ENCODE measurements at regions not wholly inside any gene's neighbourhood (a gene's known extent, or its start where the extent isn't known, plus 50 kb on each side); places are given as distances from the start of the nearest gene placed in this dataset.
A peak's percentile ranks its signal among the peaks of the same experiment; 100 is the strongest.
"Not testable (repeated sequence)": the region's sequence is repeated elsewhere in the genome, so short reads cannot be mapped to it uniquely, and the experiment has no call there.

GRCh38 chr22:25488244-25489020, 76.0 kb upstream of the GRK3 start:
- intact Hi-C loops (cut with DNase I): no loop called here
- peak; percentile 69 for ATAC-seq
- DNase-seq (ENCODE audit: missing footprints): no peak

DNA sequence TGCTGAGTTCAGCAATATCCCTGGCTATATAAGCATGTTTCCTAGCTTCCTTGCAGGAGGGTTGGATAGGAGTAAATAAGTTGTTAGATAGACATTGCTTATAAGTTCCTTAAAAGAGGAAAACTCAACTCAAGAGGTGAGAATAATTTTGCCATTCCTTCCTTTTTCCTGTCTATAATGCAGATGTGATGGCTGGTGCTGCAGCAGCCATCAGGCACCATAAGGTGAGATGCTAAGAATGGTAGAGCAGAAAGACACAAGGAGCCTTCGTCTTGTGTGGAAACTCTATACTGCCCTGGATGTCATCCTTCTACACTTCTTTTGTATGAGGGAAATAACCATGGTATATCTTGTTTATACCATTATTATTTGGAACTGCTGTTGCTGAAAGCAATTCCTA, 74.5 kb upstream of the GRK3 start:
- ATAC-seq (no peak), DNase-seq (ENCODE audit: missing footprints) (no peak)
- intact Hi-C loops (cut with DNase I): no loop called here

- intact Hi-C loops (cut with DNase I): no loop called here
- no peak for ATAC-seq
- no peak for DNase-seq (ENCODE audit: missing footprints)
These were observed 73.6 kb upstream of the GRK3 start for GRCh38 chr22:25490896-25491295.

- intact Hi-C loops (cut with DNase I): no loop called here
- no peak for ATAC-seq
These were observed 72.3 kb upstream of the GRK3 start for GRCh38 chr22:25492162-25492561.

GRCh38 chr22:25492841-25493734, 71.4 kb upstream of the GRK3 start:
- ATAC-seq (no peak), DNase-seq (ENCODE audit: missing footprints) (no peak)
- intact Hi-C loops (cut with DNase I): no loop called here

More at GRCh38 chr22:25492162-25492561, 72.3 kb upstream of the GRK3 start:
- DNase-seq (ENCODE audit: missing footprints): no peak

DNA sequence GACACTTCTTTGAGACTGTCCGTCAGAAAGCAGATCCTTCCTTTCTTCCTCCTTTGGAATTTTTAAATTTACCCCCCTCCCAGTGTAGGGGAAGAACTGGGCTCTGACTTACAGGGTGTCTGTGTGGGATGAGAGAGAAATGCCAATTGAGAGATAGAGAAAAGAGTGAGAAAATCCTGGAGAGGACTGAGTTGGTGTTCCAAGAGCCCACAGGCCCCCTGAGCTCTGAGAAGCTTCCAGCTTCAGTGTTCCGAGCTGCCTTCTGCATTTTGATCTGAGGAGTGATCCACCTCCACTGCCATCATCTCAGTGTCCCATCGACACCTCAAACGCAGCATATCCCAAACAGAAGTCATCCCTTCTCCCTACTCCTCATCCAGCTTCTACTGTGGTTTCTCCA, 70.7 kb upstream of the GRK3 start:
- DNase-seq (ENCODE audit: missing footprints): no peak

DNA sequence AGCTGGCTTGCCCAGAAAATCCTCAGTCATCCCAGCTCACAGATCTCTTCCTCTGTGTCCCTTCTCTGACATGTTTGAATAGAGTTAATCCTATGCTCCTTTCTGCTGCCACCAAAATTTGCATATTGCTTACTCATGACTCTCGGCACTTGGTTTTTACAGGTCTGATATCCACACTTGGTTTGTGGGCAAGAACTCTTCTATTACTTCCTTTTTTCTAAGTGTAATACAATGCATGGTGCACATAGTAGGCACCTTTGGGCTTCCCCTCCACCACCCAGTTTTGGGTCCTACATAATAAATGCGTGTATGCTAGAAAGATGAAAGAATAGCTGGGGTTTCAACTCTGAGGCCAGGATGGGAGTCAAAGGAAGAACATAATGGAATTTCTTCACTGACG, 69.7 kb upstream of the GRK3 start:
- ATAC-seq (no peak), DNase-seq (ENCODE audit: missing footprints) (no peak)
- intact Hi-C loops (cut with DNase I): no loop called here

More for the DNA sequence above, 70.7 kb upstream of the GRK3 start:
- intact Hi-C loops (cut with DNase I): no loop called here
- ATAC-seq: no peak

GRCh38 chr22:25495285-25495684, 69.2 kb upstream of the GRK3 start:
- DNase-seq (ENCODE audit: missing footprints) (no peak), ATAC-seq (no peak)
- intact Hi-C loops (cut with DNase I): no loop called here

DNA sequence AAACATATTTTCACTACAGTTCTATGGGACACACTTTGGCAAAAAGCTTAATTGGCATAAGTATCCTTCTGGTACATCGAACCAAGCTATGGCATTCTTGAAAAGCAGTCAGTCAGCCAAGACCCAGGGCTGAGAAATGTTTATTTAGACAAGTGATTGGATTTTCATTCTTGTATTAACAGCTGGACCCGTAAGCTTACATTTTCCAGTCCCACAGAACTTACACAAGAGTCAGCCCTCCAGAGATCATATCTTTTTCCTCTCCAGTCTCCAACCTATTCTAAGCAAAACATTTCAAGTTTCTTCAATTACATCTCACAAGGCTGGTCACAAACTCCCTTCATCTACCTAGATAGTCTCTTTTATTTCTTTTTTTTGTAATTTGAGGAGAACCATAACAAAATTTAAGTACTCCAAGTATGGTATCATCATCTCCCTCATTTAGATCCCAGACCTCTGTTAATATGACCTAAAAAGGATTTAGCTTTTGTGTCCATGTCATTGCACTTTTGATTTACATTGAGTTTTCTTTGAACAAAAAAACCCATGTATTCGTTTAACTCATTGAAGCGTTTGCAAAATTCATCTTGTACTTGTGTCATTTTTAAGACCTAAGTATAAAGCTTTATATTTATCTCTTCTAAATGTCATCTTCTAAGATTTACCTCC, 67.9 kb upstream of the GRK3 start:
- no peak for ATAC-seq
- intact Hi-C loops (cut with DNase I): no loop called here
- DNase-seq (ENCODE audit: missing footprints): no peak

GRCh38 chr22:25497181-25497641, 67.3 kb upstream of the GRK3 start:
- DNase-seq (ENCODE audit: missing footprints) (no peak), ATAC-seq (peak; percentile 31)
- intact Hi-C loops (cut with DNase I): no loop called here

GRCh38 chr22:25497716-25498115, 66.8 kb upstream of the GRK3 start:
- ATAC-seq (no peak), DNase-seq (ENCODE audit: missing footprints) (no peak)
- intact Hi-C loops (cut with DNase I): no loop called here

GRCh38 chr22:25500671-25501070, 63.8 kb upstream of the GRK3 start:
- intact Hi-C loops (cut with DNase I); DNase-seq (ENCODE audit: missing footprints); ATAC-seq: not testable (repeated sequence)

DNA sequence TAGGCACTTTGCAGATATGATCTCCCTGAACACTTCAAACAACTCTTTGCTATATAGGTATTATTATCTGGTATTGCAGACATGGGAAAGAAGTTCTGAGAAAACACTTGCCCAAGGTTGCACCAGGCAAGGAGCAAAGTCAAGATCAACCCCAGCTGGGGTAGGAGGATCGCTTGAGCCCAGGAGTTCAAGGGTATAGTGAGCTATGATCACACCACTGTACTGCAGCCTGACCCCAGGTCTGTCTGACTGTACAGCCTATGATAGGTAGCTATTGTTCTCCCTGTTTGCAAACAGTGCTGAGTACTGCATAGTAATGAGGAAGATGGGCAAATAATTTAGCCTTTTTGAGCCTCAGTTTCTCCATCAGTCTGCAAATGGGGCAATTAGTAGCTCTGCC, 60.5 kb upstream of the GRK3 start:
- DNase-seq (ENCODE audit: missing footprints); intact Hi-C loops (cut with DNase I); ATAC-seq: not testable (repeated sequence)

- ATAC-seq (no peak), DNase-seq (ENCODE audit: missing footprints) (no peak)
- intact Hi-C loops (cut with DNase I): no loop called here
These were observed 56.3 kb upstream of the GRK3 start for GRCh38 chr22:25508161-25508560.

GRCh38 chr22:25508761-25509321, 55.6 kb upstream of the GRK3 start:
- ATAC-seq (no peak), DNase-seq (ENCODE audit: missing footprints) (no peak)
- intact Hi-C loops (cut with DNase I): no loop called here

DNA sequence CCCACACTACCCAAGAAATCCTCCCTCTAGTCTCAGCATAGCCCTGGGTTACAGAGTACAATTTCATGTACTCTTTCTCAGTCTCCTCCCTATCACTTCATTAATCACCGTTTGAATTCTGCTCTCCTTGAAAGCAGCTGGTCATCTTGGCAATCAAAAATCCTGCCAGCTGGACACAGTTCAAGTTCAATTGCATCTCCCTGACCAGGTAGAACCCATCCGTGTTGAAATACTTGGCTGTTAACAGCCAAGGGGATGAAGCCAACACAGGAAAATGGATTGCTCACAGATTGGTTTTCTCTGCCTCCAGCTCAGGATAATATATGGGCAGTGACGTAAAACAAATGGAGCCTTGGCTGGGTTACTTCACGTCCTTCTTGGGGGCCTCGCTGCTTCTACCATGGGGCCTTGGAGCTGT, 55.1 kb upstream of the GRK3 start:
- DNase-seq (ENCODE audit: missing footprints) (no peak), ATAC-seq (no peak)
- intact Hi-C loops (cut with DNase I): no loop called here

DNA sequence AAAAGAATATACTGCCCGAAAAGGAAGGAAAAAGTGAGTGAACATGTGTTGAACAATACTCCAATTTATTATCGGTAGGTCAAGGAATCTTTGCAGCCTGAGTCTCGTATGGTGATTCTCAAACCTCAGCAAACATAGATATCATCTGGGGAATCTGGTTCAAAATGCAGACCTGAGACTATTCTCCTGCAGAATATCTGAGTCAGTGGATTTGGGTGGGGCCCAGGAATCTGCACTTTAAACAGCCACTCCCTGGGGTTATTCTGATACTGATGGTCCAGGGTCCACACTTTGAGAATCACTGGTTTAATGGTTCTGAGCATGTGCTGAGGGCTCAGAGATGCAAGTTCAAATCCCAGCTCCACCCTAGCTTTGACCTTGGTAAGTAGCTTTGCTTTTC, 53.6 kb upstream of the GRK3 start:
- ATAC-seq (no peak), DNase-seq (ENCODE audit: missing footprints) (no peak)
- intact Hi-C loops (cut with DNase I): no loop called here

GRCh38 chr22:25511725-25512124, 52.8 kb upstream of the GRK3 start:
- intact Hi-C loops (cut with DNase I): no loop called here
- no peak for ATAC-seq
- DNase-seq (ENCODE audit: missing footprints): no peak
